Upper lobe of left lung (tissue), 4 donors: ENCODE measurements at regions not wholly inside any gene's neighbourhood (a gene's known extent, or its start where the extent isn't known, plus 50 kb on each side); places are given as distances from the start of the nearest gene placed in this dataset.

Experiments used
- CTCF ChIP-seq, 6 experiments: fragments of 450-650 bp in 4 of 6; fragments of 200-600 bp in 2 of 6; sonication (generic) in 2 of 6; IDR thresholded peaks; one replicate each; pipeline ENCODE4 v1.5.1; 2016 to 2019; ENCODE audit warnings: antibody characterized with exemption in 6 of 6
- EP300 ChIP-seq, 4 donors: sonication (generic); formaldehyde crosslinking; IDR thresholded peaks; one replicate each; pipeline ENCODE4 v1.5.1; 2017; ENCODE audit warnings: antibody characterized with exemption in 4 of 4, control low read depth in 2 of 4
- POLR2AphosphoS5 ChIP-seq, 2 donors: sonication (generic); formaldehyde crosslinking; IDR thresholded peaks; one replicate each; pipeline ENCODE4 v1.5.1; 2017; ENCODE audit warnings: antibody characterized with exemption in 2 of 2

GRCh38 chr7:81562581-81562980 lies 207.3 kb downstream of the HGF start:
- TF ChIP-seq POLR2AphosphoS5 (IDR thresholded peaks at IDR 0.05) (no peak), EP300 (IDR thresholded peaks at IDR 0.05) (no peak), CTCF (IDR thresholded peaks at IDR 0.05) (no peak)
